Naive thymus-derived CD8-positive, alpha-beta T cell (primary cell): ENCODE measurements at regions not wholly inside any gene's neighbourhood (a gene's known extent, or its start where the extent isn't known, plus 50 kb on each side); places are given as distances from the start of the nearest gene placed in this dataset.
"Not testable (repeated sequence)": the region's sequence is repeated elsewhere in the genome, so short reads cannot be mapped to it uniquely, and the experiment has no call there.

Source experiments
- ATAC-seq, 2 donors: fragments of 150-1000 bp; cut with Tn5 transposase in 1 of 2; sonication (Bioruptor Pico), chemical (Tn5 transposase) in 1 of 2; 1 replicate in 1 of 2; 2 replicates in 1 of 2; pipeline ENCODE4 v1.10.0; 2021; ENCODE audit warnings: mild to moderate bottlenecking in 2 of 2, moderate library complexity in 2 of 2
- POLR2A ChIA-PET: fragments of 350-600 bp; sonication (Branson Sonifier 250); formaldehyde crosslinking; loops from one replicate; lab custom pipeline; 2021; ENCODE audit warnings: antibody characterized with exemption; lab: Charles Lee
- DNase-seq, 10 donors: peaks; one replicate each; pipeline versions ENCODE4 v3.0.0 to v3.0.0-alpha.2; 2020 to 2022
- H3K27ac Mint-ChIP-seq, 10 donors: one replicate each; pipeline ENCODE4 v1.8.0; 2020 to 2022; ENCODE audit warnings: mild to moderate bottlenecking in 10 of 10, mixed read lengths in 10 of 10, moderate library complexity in 4 of 10, inconsistent platforms in 1 of 10
- H3K27me3 Mint-ChIP-seq, 5 donors: one replicate each; pipeline ENCODE4 v1.8.0; 2021 to 2022; ENCODE audit warnings: mixed read lengths in 5 of 5
- H3K36me3 Mint-ChIP-seq, 3 donors: one replicate each; pipeline ENCODE4 v1.8.0; 2020 to 2022; ENCODE audit warnings: mixed read lengths in 3 of 3, mild to moderate bottlenecking in 2 of 3, inconsistent platforms in 1 of 3
- H3K4me1 Mint-ChIP-seq, 4 donors: one replicate each; pipeline ENCODE4 v1.8.0; 2021 to 2022; ENCODE audit warnings: mixed read lengths in 4 of 4
- H3K4me3 Mint-ChIP-seq, 10 donors: one replicate each; pipeline ENCODE4 v1.8.0; 2020 to 2022; ENCODE audit warnings: mild to moderate bottlenecking in 10 of 10, mixed read lengths in 10 of 10, moderate library complexity in 6 of 10, inconsistent platforms in 1 of 10
- H3K9me3 Mint-ChIP-seq, 9 donors: one replicate each; pipeline ENCODE4 v1.8.0; 2020 to 2022; ENCODE audit warnings: mixed read lengths in 9 of 9, mild to moderate bottlenecking in 3 of 9, inconsistent platforms in 1 of 9, moderate library complexity in 1 of 9

DNA sequence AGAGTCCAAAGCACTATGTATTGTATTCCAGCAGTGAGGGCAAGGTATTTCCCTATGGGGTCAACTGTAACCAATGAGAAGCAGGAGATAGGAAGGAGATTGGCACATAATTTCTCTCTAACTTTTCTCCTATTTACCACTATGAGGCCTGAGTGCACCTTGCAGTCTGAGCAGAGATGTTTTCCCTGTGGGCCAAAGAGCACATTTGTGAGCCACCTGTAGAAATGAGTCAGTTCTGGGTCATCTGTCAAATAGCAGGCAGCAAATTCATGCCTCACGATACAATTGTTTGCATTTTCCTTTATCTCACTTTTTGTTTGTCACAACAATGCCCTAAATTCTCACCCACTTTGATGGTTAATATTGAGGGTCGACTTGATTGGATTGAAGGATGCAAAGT lies 547.2 kb upstream of the NCAM2 start:
- no peak overlapping the region for H3K4me3 Mint-ChIP-seq
- no peaks in the 10 kb centered on the region for H3K27me3 Mint-ChIP-seq
- POLR2A ChIA-PET, result no interaction called here
- ATAC-seq (no peak), DNase-seq (no peak)
- no peak overlapping the region for H3K27ac Mint-ChIP-seq
- H3K36me3 Mint-ChIP-seq, result no peaks in the 10 kb centered on the region
- peaks cover 0 to 18% (median 0%) of the 10 kb centered on the region in 9 donors for H3K9me3 Mint-ChIP-seq
- no peaks in the 10 kb centered on the region for H3K4me1 Mint-ChIP-seq

GRCh38 chr21:20452935-20453334 lies 545.3 kb upstream of the NCAM2 start:
- peaks cover 0 to 18% (median 0%) of the 10 kb centered on the region in 9 donors for H3K9me3 Mint-ChIP-seq
- H3K36me3 Mint-ChIP-seq, result no peaks in the 10 kb centered on the region
- H3K4me3 Mint-ChIP-seq, result no peak overlapping the region

DNA sequence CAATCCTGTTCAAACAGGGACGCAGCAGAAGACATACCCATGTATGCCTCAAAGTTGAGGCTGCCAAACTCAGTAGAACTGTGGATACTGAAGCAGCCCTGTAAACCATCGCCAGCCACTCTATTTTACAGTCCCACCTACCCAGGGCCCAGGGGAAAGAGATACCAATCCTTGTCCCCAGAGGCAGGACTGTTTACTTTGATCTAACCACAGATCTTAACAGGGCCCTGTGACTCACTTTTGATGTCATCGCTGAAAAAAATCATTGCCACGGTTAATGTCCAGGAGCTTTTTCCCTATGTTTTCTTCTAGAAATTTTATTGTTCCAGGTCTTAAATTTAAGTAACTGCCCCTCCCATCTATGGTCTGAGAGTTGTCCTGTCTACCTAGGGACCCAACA lies 538.4 kb upstream of the NCAM2 start:
- ATAC-seq, result no peak
- no peak for DNase-seq
- Mint-ChIP-seq H3K4me1 (no peaks in the 10 kb centered on the region), H3K27ac (no peak overlapping the region), H3K4me3 (no peak overlapping the region), H3K9me3 (peaks cover 0 to 18% (median 5%) of the 10 kb centered on the region in 9 donors), H3K36me3 (no peaks in the 10 kb centered on the region), H3K27me3 (no peaks in the 10 kb centered on the region)
- POLR2A ChIA-PET, result no interaction called here

More at GRCh38 chr21:20452935-20453334, 545.3 kb upstream of the NCAM2 start:
- POLR2A ChIA-PET, result no interaction called here
- Mint-ChIP-seq H3K27ac (no peak overlapping the region), H3K27me3 (no peaks in the 10 kb centered on the region), H3K4me1 (no peaks in the 10 kb centered on the region)
- no peak for ATAC-seq
- DNase-seq, result no peak

GRCh38 chr21:20463362-20463761 lies 534.8 kb upstream of the NCAM2 start:
- no peak for ATAC-seq
- Mint-ChIP-seq H3K9me3 (peaks cover 0 to 18% (median 5%) of the 10 kb centered on the region in 9 donors), H3K4me3 (no peak overlapping the region), H3K36me3 (no peaks in the 10 kb centered on the region), H3K4me1 (no peaks in the 10 kb centered on the region), H3K27ac (no peak overlapping the region), H3K27me3 (no peaks in the 10 kb centered on the region)
- POLR2A ChIA-PET, result no interaction called here
- DNase-seq, result no peak

- DNase-seq, result no peak
- no peak for ATAC-seq
- Mint-ChIP-seq H3K27me3 (no peaks in the 10 kb centered on the region), H3K4me3 (no peak overlapping the region), H3K9me3 (peaks cover 0 to 10% (median 0%) of the 10 kb centered on the region in 9 donors), H3K36me3 (no peaks in the 10 kb centered on the region), H3K4me1 (no peaks in the 10 kb centered on the region), H3K27ac (no peak overlapping the region)
- POLR2A ChIA-PET, result no interaction called here
Observed at GRCh38 chr21:20469361-20469760, 528.8 kb upstream of the NCAM2 start.

DNA sequence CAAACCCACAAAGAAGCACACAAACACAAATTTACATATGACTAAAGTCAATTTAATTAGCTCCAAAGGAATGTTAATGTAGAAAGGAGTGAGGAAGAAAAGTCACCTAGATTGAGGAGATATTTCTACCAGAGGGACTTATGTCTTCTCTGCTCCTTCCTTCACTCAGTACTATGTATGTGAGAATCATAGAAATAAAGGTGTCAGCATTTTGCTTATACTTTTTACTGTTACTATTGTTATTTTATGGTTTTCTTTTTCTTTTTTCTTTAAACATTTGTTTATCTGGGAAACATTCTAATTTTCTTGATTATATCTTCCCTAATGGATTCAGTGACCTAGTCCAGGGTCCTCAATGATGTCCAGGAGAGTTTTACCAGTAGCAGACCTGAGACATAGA lies 511.9 kb upstream of the NCAM2 start:
- Mint-ChIP-seq H3K4me1 (no peaks in the 10 kb centered on the region), H3K27ac (no peak overlapping the region), H3K27me3 (no peaks in the 10 kb centered on the region), H3K4me3 (no peak overlapping the region), H3K9me3 (peaks cover 0 to 13% (median 0%) of the 10 kb centered on the region in 9 donors), H3K36me3 (no peaks in the 10 kb centered on the region)
- no peak for ATAC-seq
- POLR2A ChIA-PET, result no interaction called here
- no peak for DNase-seq

DNA sequence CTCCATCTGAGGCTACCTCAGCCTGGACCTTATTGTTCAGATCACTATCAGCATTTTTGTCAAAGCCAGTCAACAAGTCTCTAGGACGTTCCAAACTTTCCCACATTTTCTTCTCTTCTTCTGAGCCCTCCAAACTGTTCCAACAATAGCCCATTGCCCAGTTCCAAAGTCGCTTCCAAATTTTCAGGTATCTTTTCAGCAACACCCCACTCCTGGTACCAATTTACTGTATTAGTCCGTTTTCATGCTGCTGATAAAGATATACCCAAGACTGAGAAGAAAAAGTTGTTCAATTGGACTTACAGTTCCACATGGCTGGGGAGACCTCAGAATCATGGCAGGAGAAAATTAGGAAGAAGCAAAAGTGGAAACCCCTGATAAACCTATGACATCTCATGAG lies 495.3 kb upstream of the NCAM2 start:
- H3K9me3 Mint-ChIP-seq, result peaks cover 14 to 74% (median 34%) of the 10 kb centered on the region in 9 donors
- peaks cover 0 to 19% (median 0%) of the 10 kb centered on the region in 3 donors for H3K36me3 Mint-ChIP-seq
- ATAC-seq, H3K27ac Mint-ChIP-seq, H3K4me3 Mint-ChIP-seq, POLR2A ChIA-PET, H3K4me1 Mint-ChIP-seq, H3K27me3 Mint-ChIP-seq, DNase-seq: not testable (repeated sequence)

GRCh38 chr21:20507783-20508182 lies 490.4 kb upstream of the NCAM2 start:
- POLR2A ChIA-PET, result no interaction called here
- no peak for DNase-seq
- Mint-ChIP-seq H3K27ac (no peak overlapping the region), H3K4me3 (no peak overlapping the region), H3K27me3 (no peaks in the 10 kb centered on the region), H3K36me3 (peaks cover 0 to 9% (median 0%) of the 10 kb centered on the region in 3 donors), H3K4me1 (no peaks in the 10 kb centered on the region), H3K9me3 (peaks cover 7 to 37% (median 26%) of the 10 kb centered on the region in 9 donors)
- ATAC-seq, result no peak

- no peak for DNase-seq
- no peaks in the 10 kb centered on the region for H3K4me1 Mint-ChIP-seq
- POLR2A ChIA-PET, result no interaction called here
Observed at GRCh38 chr21:20511216-20511880, 486.9 kb upstream of the NCAM2 start.

GRCh38 chr21:20515446-20515845 lies 482.8 kb upstream of the NCAM2 start:
- peaks cover 0 to 9% (median 2%) of the 10 kb centered on the region in 9 donors for H3K9me3 Mint-ChIP-seq
- no peaks in the 10 kb centered on the region for H3K4me1 Mint-ChIP-seq
- no peaks in the 10 kb centered on the region for H3K27me3 Mint-ChIP-seq
- H3K4me3 Mint-ChIP-seq, result no peak overlapping the region
- no peak for DNase-seq
- ATAC-seq, result no peak
- H3K36me3 Mint-ChIP-seq, result no peaks in the 10 kb centered on the region
- POLR2A ChIA-PET, result no interaction called here
- no peak overlapping the region for H3K27ac Mint-ChIP-seq

More at GRCh38 chr21:20511216-20511880, 486.9 kb upstream of the NCAM2 start:
- H3K36me3 Mint-ChIP-seq, result no peaks in the 10 kb centered on the region
- H3K9me3 Mint-ChIP-seq, result peaks cover 0 to 19% (median 7%) of the 10 kb centered on the region in 9 donors
- H3K27ac Mint-ChIP-seq, result no peak overlapping the region
- H3K4me3 Mint-ChIP-seq, result no peak overlapping the region
- H3K27me3 Mint-ChIP-seq, result no peaks in the 10 kb centered on the region
- ATAC-seq, result no peak

DNA sequence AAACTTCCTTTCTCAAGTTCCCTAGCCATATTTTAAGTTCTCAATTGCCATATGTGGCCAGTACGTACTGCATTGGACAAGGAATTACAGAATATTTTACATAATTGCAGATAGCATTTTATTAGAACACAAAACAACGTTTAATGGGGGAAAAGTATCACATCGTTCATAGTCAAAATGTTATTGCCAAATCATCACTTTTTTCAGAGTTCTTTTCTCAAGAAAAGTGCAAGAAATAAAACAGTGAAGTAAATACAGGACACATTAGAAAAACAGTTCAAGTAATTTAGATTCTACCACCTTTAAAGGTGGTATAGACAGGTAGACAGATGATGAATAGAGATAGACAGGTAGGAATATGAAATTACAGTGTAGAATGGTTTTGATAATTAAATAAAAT lies 479.1 kb upstream of the NCAM2 start:
- peaks cover 0 to 10% (median 0%) of the 10 kb centered on the region in 9 donors for H3K9me3 Mint-ChIP-seq
- no peak for ATAC-seq
- H3K4me1 Mint-ChIP-seq, result no peaks in the 10 kb centered on the region
- H3K4me3 Mint-ChIP-seq, result no peak overlapping the region
- H3K27me3 Mint-ChIP-seq, result no peaks in the 10 kb centered on the region
- H3K36me3 Mint-ChIP-seq, result no peaks in the 10 kb centered on the region
- POLR2A ChIA-PET, result no interaction called here
- no peak overlapping the region for H3K27ac Mint-ChIP-seq
- DNase-seq, result no peak

GRCh38 chr21:20522611-20523010 lies 475.6 kb upstream of the NCAM2 start:
- peaks cover 0 to 8% (median 0%) of the 10 kb centered on the region in 9 donors for H3K9me3 Mint-ChIP-seq
- no peaks in the 10 kb centered on the region for H3K27me3 Mint-ChIP-seq
- DNase-seq, result no peak
- H3K27ac Mint-ChIP-seq, result no peak overlapping the region
- H3K4me3 Mint-ChIP-seq, result no peak overlapping the region
- H3K4me1 Mint-ChIP-seq, result no peaks in the 10 kb centered on the region
- POLR2A ChIA-PET, result no interaction called here
- no peak for ATAC-seq
- no peaks in the 10 kb centered on the region for H3K36me3 Mint-ChIP-seq

- Mint-ChIP-seq H3K27ac (no peak overlapping the region), H3K4me3 (no peak overlapping the region), H3K36me3 (no peaks in the 10 kb centered on the region), H3K4me1 (no peaks in the 10 kb centered on the region), H3K27me3 (no peaks in the 10 kb centered on the region), H3K9me3 (peaks cover 0 to 7% (median 0%) of the 10 kb centered on the region in 9 donors)
- ATAC-seq (no peak), DNase-seq (no peak)
- POLR2A ChIA-PET, result no interaction called here
Observed at GRCh38 chr21:20523191-20523590, 475.0 kb upstream of the NCAM2 start.
